ENCODE measurements at regions not wholly inside any gene's neighbourhood (a gene's known extent, or its start where the extent isn't known, plus 50 kb on each side); places are given as distances from the start of the nearest gene placed in this dataset.

- ATAC-seq (ENCODE audit: low FRiP score) (no peak), DNase-seq (ENCODE audit: low spot score) (no peak)
- no peak for TF ChIP-seq CTCF (IDR thresholded peaks at IDR 0.05)
These were observed 142.1 kb upstream of the MLN start for GRCh38 chr6:33945931-33946330.

- ATAC-seq (ENCODE audit: low FRiP score) (no peak), DNase-seq (ENCODE audit: low spot score) (no peak)
- no peak for TF ChIP-seq CTCF (IDR thresholded peaks at IDR 0.05)
These were observed 141.0 kb upstream of the MLN start for GRCh38 chr6:33944686-33945411.

- no peak for DNase-seq (ENCODE audit: low spot score)
- no peak for ATAC-seq (ENCODE audit: low FRiP score)
- no peak for TF ChIP-seq CTCF (IDR thresholded peaks at IDR 0.05)
These were observed 133.1 kb upstream of the MLN start for GRCh38 chr6:33936886-33937285.

- DNase-seq (ENCODE audit: low spot score) (no peak), ATAC-seq (ENCODE audit: low FRiP score) (no peak)
- no peak for TF ChIP-seq CTCF (IDR thresholded peaks at IDR 0.05)
These were observed 131.8 kb upstream of the MLN start for GRCh38 chr6:33935439-33936080.

GRCh38 chr6:33934731-33935270 is 131.0 kb upstream of the MLN start:
- ATAC-seq (ENCODE audit: low FRiP score) (no peak), DNase-seq (ENCODE audit: low spot score) (no peak)
- TF ChIP-seq CTCF (IDR thresholded peaks at IDR 0.05) = no peak

GRCh38 chr6:33933101-33933500 is 129.3 kb upstream of the MLN start:
- no peak for ATAC-seq (ENCODE audit: low FRiP score)
- no peak for DNase-seq (ENCODE audit: low spot score)
- TF ChIP-seq CTCF (IDR thresholded peaks at IDR 0.05) = no peak

- no peak for TF ChIP-seq CTCF (IDR thresholded peaks at IDR 0.05)
- DNase-seq (ENCODE audit: low spot score) (no peak), ATAC-seq (ENCODE audit: low FRiP score) (no peak)
These were observed 128.0 kb upstream of the MLN start for GRCh38 chr6:33931799-33932198.
